HG02623 (cell line): ENCODE measurements at regions not wholly inside any gene's neighbourhood (a gene's known extent, or its start where the extent isn't known, plus 50 kb on each side); places are given as distances from the start of the nearest gene placed in this dataset.
"Not testable (repeated sequence)": the region's sequence is repeated elsewhere in the genome, so short reads cannot be mapped to it uniquely, and the experiment has no call there.

Source experiments
- ATAC-seq: cut with Tn5 transposase; IDR thresholded peaks from one replicate; pipeline ENCODE4 v1.9.1; 2021; ENCODE audit warnings: moderate library complexity; ENCODE audit not compliant: unreplicated experiment

DNA sequence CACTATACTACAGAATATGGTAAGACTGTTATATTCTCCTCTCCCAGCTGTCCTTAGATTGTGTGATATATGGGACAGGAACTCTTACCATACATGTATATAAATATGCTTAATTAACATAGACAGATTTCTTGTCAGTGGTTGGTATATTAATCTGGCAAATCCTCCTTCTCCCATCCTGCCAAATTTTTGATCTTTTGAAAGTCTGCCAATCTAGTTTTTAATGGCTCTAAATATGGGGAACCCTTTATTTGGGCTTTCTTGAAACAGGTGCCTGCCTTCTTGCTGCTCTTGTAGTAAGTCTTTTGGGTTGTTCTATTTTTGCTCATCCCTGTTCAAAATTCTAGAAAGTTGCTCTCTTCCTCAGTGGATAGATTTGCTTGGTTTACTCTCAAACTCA is 63.5 kb downstream of the SPATA31D1 start:
- ATAC-seq: no peak

DNA sequence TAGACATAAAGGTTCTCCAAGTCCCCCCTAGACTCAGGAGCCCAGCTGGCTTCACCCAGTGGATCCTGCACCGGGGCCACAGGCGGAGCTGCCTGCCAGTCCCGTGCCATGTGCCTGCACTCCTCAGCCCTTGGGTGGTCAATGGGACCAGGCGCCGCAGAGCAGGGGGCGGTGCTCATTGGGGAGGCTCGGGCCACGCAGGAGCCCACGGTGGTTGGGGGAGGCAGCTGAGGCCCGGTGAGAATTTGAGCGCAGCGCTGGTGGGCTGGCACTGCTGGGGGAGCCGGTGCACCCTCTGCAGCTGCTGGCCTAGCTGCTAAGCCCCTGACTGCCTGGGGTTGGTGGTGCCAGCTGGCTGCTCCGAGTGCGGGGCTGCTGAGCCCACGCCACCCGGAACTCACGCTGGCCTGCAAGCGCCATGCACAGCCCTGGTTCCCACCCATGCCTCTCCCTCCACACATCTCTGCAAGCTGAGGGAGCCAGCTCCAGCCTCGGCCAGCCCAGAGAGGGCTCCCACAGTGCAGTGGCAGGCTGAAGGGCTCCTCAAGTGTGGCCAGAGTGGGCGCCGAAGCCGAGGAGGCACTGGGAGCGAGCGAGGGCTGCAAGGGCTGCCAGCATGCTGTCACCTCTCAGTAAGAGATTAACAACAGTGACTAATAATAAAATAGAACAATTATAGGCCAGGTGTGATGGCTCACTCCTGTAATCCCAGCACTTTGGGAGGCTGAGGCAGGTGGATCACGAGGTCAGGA is 65.9 kb downstream of the SPATA31D1 start:
- no peak for ATAC-seq

DNA sequence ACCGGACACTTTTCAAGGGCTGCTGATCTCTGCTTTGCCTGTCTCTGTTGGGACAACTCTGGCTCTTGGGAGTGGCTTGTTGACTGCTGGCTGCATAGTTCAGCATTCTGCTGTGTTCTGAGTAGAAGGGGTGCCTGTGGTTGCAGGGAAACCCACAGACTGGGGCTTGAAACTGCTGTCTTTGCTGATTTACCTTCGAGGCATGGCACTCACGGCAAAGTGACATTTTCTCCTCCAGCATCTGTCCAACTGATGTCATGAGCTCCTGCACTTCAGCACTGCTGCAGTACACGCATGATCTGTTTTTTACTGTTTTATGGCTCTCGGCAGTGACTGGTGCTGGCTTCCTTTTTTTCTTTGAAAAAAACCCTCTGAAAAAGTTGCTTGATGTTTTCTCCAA is 69.2 kb downstream of the SPATA31D1 start:
- no peak for ATAC-seq

DNA sequence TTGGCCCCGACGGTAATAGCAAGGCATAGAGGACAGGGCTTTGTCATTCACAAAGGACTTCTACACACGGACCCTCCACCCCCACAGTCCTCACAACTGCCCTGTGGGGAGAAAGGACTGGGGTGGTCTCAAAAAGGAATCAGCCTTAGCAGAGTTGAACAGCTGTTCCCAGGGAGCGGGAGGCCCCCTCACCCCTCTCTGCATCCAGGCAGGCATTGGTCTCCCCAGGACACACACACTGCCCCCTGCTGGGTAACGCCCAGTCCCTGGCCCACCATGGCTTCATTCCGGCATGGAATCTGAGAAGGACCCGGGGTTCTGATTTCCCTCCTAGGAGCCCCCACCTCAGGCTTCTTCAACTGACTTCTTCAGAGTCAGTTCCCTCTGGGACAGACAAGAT is 73.2 kb downstream of the SPATA31D1 start:
- not testable (repeated sequence) for ATAC-seq

DNA sequence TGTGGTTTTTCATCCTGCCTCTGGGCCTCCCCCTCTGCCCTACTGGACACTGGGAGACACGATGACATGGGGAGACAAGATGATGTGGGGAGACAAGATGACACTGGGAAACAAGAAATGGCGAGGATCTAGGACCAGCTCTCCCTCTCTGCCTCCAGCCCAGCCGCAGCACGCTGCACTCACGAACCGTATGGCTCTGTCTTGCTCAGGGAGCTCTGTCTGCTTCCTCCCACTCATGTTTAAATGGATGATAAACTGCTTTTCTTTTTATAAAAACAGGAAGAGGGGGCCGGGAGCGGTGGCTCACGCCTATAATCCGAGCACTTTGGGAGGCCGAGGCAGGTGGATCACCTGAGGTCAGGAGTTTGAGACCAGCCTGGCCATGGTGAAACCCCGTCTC is 73.7 kb downstream of the SPATA31D1 start:
- ATAC-seq: no peak

DNA sequence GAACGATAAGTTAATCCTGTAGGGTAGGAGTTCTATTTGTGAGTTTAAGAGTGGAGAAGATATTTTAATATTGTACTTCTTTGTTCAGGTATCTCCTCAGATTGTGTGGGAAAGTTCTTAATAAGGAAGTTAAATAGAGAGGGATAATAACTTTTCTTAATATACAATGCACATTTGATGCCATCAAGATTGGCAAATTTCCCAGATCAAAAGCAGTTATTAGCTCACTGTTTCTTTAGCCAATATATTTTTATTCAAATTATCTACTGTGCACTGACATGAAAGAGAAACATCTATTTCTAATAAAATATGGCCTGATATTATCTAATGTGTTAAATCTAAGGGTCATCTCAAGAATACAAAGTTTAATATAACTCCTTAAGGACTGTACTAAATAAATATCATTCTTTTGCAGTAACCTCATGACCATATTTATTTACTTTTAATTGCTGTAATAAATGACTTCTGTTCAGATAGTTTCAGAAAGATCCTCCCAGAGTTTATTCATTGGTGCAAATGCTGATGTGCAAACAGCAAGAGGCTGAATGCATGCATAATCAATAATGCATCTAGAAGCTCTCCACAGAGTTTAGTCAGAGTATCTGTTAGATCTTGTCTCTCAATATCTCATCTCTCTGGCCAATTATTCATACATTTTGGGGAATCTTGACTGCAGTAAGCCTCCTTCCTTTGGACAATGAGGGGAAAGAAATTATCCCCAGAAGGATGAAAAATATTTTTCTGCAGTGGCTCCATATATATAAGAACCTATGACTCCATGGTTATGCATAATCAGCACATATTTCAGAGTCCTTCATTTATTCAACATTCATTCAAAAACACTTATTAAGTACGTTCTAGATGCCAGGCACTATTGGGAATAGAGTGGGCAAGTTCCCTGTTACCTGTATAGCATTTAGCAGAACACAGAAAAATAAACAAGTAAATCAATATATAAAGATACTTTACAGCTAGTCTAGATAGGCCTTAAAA is 85.3 kb downstream of the SPATA31D1 start:
- no peak for ATAC-seq

DNA sequence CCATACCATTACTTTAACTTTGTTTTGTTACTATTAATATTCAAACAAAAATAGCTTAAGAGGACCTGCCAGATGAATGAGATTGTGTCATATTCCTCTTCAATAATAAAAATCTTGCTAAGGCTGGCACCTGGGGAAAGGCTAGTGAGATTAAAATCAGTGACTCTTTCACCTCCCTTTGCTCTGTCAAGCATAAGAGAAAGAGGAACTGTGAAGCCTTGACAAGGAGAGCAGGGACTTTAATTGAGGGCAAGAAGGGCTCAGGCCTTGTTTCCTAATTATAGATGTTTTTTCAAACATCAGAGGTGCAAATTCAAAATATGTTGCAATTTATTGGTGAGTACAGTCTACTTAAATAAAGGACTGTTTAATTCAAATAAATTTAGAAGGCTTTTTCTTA is 91.7 kb downstream of the SPATA31D1 start:
- no peak for ATAC-seq

DNA sequence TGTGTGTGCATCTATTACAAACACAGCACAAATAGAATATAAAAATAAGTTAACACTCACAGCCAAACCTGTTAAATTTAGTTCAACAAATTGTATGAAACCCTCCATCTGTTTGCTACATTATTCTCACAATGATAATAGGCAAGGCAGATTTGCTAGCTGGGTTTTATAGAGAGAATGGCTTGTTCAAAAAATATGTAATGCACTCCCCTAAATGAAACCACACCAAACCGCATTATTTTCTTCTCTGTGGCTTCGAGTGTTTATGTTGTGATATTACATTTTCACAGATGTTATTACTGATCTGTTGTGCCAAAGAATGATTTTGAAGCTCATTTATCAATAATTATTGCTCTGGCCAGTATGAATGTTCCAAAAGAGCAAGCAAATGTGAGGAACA is 92.9 kb downstream of the SPATA31D1 start:
- no peak for ATAC-seq

DNA sequence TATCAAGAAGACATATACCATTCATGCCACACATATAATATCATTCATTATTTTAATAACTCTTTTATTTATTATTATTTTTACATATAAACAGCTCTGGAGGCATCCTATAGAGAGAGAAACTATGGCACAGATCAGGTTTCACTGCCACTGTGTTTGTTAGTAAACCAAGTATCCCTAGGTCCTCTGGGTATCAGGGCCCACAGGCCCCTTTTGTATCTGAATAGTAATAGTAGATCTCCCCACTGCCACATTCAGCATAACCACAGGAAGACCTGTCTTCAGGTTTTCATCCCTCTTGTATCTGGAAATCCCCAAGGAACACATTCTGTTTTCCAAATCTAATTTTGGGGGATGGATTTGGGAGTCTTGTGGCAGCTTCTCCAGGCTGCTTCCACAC is 94.0 kb downstream of the SPATA31D1 start:
- ATAC-seq: no peak

DNA sequence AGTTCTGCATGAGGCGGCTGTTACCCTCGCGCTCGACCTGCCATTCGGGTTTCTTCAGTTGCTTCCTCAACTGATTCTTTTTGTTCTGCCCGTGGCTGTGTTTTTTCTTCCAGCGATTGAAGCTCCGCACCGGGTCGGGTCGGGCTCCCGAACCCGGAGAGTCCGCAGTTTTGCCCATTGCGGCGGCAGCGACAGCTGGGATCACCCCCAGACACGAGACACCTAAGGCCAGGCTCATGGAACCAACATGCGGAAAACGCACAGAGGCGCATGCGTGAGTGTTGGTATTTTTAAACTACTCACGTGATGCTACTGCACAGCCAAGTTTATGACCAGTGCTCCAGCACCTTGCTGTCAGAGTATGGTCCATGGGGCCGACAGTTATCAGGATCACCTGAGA is 100.0 kb downstream of the SPATA31D1 start:
- no peak for ATAC-seq

DNA sequence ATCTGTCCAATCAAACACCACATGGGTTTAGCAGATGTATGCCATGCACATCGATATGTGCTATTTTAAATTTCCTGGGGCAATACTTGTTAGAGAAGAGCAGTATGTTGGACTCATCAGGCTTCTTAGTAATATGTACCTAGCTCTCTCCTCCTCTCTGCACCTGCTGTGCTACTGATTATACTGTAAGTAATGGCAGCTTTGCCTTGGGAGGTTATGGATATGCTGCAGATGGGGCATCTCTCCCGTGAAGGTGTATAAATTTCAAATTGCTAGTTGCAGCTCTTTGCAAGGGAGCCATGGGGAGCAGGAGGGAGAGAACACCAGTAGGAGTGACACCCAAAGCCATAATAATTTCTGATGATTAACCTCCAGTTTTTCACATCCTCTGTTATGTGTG is 101.5 kb downstream of the SPATA31D1 start:
- ATAC-seq: no peak

DNA sequence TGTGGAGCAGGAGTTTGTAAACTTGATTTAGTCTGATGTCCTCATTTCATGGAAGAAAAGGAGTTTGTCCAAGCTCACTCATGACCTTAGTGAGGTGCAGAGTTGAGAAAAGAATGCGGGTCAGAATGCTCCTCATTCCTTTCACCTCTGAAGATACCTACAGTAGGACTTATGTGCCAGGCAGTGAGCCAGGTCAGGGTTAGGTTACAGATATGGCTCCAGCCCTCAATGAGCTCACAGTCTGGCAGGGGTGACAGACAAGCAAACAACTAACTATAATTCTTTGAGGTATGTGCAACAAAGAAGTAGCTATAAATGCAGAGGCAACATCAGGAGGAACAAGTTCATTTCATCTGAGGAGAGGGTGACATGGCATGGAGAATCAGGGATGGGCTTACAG is 102.5 kb downstream of the SPATA31D1 start:
- ATAC-seq: no peak

DNA sequence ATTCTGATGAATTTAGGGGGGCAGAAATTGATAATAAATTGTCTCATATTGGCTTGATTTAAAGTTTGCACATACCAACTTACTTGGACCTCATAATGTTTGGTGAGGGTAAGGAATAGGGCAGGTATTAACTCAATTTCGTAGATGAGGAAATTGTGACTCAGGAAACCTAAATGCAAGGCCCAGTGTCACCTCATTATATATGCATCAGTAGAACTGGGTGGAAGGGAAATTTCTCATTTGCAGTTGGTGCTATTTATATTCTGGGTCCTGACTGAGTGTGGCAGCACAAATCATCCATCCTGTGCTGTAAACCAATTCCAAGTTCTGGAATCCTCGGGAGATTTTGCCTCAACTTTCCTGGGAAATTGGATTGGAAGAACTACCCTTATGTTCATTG is 103.0 kb downstream of the SPATA31D1 start:
- ATAC-seq: no peak

DNA sequence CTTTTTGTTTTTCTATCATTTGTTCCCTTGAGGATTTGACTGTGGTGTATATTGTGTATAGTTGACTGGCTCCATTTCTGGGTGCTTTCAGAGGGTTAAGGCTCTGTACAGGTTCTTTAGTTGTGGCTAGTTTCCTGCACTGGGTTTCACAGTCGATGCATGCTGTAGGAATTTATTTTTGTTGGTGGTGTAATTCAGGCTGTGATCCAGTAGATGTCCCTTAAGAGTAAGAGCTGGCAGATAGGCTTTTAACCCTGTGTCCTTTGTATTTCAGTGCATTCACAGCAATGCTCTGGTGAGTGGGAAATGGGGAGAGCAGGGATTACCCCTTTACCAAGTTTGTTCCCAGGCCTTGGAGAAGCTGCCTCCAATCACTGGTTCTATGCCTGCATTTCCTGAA is 112.9 kb downstream of the SPATA31D1 start:
- ATAC-seq: no peak

DNA sequence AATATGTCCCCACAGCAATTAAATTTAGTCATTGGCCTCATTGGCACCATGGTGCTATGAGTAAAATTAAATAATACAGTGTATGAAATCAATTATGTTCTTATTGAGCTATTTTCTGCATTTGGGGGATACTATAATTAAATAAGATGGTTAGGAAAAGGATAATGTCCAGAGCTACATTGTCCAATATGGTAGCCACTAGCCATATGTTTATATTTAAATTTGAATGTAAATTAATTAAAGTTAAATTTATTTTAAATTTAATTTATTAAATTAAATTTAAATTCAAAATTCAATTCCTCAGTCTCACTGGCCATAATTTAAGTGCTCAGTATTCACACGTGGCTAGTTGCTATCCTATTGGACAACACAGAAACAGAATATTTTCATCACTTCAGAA is 115.7 kb downstream of the SPATA31D1 start:
- ATAC-seq: no peak

DNA sequence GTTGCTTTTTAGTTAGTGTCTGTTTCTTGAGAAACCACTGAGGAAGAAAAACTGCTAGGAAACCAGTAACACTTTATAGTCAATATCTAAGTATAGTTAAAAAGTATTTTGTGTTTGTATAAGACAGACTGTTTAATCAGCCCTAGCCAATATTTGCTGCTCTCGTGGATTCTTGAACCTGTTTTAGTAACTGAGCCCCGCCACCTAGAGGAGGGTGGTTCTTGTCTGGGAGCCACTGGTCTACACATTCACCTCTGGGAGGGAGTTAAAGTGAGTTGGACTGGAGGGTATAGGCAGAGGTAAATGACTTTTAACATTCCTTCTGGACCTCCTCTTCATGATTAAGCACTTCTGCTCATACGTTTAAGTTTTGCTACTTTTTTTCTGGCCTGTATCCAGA is 117.2 kb downstream of the SPATA31D1 start:
- no peak for ATAC-seq

DNA sequence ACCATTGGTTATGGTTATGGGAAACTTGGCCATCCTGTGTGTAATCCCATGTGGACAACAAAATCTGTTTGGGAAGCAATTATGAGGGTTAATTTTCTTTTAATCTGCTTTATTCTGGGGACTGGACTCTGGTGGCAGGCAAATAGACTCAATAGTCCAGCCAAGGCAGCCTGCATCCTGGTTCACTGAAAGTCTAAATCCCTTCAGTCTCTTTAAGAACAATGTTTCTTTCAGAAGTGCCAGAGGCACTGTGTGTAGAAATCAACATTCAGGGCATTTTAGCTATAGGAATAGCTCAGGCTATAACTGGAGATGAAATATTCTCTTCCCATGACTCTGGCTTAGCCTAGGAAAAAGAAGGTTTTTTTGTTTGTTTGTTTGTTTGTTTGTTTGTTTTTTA is 118.0 kb downstream of the SPATA31D1 start:
- no peak for ATAC-seq

DNA sequence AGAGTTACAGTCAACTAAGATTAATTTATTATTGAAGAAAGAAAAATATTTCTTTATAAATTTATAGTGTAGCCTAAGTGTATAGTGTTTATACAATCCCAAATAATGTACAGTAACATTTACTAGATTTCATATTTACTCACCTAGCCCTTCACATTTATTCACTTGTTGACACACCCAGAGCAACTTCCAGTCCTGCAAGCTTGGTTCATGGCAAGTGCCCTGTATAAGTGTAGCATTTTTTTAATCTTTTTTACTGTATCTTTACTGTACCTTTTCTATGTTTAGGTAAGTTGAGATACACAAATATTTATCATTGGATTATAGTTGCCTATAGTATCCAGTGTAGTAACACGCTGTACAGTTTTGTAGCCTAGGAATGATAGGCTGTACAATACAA is 119.9 kb downstream of the SPATA31D1 start:
- no peak for ATAC-seq

DNA sequence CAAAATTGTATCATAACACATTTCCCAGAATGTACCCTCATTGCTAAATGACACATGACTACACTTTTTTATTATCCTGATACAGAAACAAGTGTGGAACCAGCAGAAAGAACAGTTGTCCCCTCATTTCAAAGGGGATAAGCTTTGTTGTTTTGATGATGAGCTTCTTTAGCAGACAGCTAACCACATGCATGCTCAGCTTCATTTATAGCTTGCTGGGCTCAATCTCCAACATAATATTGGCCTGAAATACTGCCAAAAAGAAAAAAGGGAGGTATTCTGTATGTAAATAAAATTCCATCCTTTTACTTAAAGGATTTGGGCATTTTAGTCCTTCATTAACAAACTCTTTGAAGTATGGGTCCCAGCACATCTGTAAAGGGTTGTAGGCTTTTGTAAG is 120.4 kb downstream of the SPATA31D1 start:
- ATAC-seq: no peak

DNA sequence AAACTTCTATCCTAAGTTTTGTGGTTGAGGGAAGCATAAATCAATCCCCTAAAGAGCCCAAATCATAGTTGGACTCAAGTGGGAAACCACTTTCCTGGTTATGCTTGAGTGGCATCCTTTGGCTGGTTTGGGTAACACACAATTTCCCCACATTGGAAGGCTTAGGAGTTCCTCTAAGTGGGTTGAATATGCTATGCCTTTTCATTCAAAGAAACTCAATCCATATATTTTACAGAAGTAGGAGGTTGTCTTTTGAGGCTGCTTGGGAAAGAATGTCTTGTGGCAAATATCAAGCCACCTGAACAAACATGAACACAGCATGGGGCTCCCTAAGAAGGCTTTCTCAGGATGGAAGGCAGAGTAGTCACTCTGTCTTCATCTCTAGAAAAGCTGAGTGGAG is 121.1 kb downstream of the SPATA31D1 start:
- no peak for ATAC-seq

DNA sequence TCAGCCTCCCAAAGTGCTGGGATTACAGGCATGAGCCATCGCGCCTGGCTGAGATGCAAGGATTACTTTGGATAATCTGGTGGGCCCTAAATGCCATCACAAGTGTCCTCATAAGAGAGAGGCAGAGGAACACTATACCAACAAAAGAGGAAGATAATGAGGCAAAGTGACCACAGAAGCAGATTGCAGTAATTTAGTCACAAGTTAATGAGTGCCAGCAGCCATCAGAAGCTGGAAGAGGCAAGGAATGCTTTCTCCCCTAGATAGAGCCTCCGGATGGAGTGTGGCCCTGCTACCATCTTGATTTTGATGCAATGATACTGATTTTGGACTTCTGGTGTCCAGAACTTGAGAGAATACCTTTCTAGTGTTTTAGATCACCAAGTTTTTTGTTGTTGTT is 122.3 kb downstream of the SPATA31D1 start:
- ATAC-seq: no peak

DNA sequence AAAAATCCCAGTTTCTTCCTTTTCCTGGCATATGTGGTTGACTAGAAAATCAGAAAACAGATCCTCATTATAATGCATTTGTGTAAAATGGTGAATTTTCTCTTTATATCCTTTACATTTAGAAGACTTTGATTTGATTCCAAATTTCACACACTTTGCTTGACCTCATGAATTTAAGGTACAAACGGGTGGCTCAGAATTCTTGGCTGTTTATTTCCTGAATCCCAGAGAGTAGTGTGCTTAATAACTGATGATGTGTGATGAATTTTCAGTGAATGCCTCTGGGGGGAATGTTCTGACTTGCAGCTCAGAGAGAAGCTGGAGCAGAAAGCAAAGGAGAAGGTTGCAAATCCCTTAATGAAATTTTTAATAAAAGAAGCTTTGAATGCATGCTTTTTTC is 126.8 kb downstream of the SPATA31D1 start:
- ATAC-seq: no peak
